ENCODE measurements at regions not wholly inside any gene's neighbourhood (a gene's known extent, or its start where the extent isn't known, plus 50 kb on each side); places are given as distances from the start of the nearest gene placed in this dataset.

DNA sequence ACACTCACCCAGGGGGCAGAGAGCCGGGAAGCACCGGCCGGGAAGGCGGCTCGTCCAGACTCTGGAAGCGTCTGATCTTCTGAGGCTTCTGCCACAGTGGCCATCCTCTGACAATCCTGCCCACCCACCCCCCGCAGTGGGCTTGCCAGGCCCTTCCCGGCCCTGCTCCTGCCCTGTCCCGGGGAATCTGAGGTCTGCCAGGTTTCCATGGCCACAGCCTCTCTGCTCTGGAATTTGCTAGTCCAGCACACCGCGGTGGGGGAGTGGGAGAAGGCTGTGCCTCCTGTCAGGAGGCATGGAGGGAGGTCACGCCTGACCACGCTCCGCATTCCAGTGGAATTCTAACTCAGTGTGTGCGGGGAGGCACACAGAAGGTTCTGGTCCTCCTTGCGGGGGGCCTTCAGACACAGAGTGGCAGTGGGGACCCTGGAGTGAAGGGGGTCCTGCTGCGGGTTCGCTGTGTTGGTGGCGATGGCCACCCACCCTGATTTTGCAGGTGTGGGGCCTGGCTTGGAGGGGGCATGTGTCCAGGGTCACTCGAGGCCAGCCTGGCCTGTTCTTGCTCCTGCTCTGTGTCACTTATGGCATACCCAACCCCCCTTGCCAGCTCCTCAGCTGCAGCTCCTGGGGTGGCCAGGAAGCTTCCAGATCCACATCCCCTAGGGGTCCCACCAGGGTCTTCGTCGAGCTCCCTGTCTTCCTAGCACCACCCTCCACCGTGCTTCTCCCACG is 55.6 kb upstream of the ADRA2C start:
- no peak overlapping the region for H3K4me3 ChIP-seq (ENCODE audit: low read length in 2 of 2)
- no peaks in the 10 kb centered on the region for H3K4me1 ChIP-seq (ENCODE audit: control insufficient read depth in 2 of 2, insufficient read depth in 2 of 2, low read length in 2 of 2)
- no peak overlapping the region for H3K9ac ChIP-seq (ENCODE audit: low read depth in 1 of 2, low read length in 2 of 2)
- H3K27me3 ChIP-seq (ENCODE audit: control insufficient read depth in 2 of 2, insufficient read depth in 2 of 2, low read length in 2 of 2), result no peaks in the 10 kb centered on the region
- H3K27ac ChIP-seq (ENCODE audit: low read depth in 2 of 2, low read length in 2 of 2), result no peak overlapping the region
- no peaks in the 10 kb centered on the region for H3K9me3 ChIP-seq (ENCODE audit: control insufficient read depth in 2 of 2, low read length in 2 of 2)
- H3K36me3 ChIP-seq (ENCODE audit: control insufficient read depth in 2 of 2, insufficient read depth in 2 of 2, low read length in 2 of 2), result no peaks in the 10 kb centered on the region

- Histone ChIP-seq H3K27me3 (ENCODE audit: control insufficient read depth in 2 of 2, insufficient read depth in 2 of 2, low read length in 2 of 2) (no peaks in the 10 kb centered on the region), H3K9ac (ENCODE audit: low read depth in 1 of 2, low read length in 2 of 2) (no peak overlapping the region), H3K36me3 (ENCODE audit: control insufficient read depth in 2 of 2, insufficient read depth in 2 of 2, low read length in 2 of 2) (no peaks in the 10 kb centered on the region), H3K9me3 (ENCODE audit: control insufficient read depth in 2 of 2, low read length in 2 of 2) (no peaks in the 10 kb centered on the region), H3K27ac (ENCODE audit: low read depth in 2 of 2, low read length in 2 of 2) (no peak overlapping the region), H3K4me3 (ENCODE audit: low read length in 2 of 2) (no peak overlapping the region), H3K4me1 (ENCODE audit: control insufficient read depth in 2 of 2, insufficient read depth in 2 of 2, low read length in 2 of 2) (no peaks in the 10 kb centered on the region)
These were observed 56.2 kb upstream of the ADRA2C start for GRCh38 chr4:3709846-3710441.

GRCh38 chr4:3709061-3709845 is 56.9 kb upstream of the ADRA2C start:
- H3K9me3 ChIP-seq (ENCODE audit: control insufficient read depth in 2 of 2, low read length in 2 of 2), result no peaks in the 10 kb centered on the region
- H3K9ac ChIP-seq (ENCODE audit: low read depth in 1 of 2, low read length in 2 of 2), result no peak overlapping the region
- H3K36me3 ChIP-seq (ENCODE audit: control insufficient read depth in 2 of 2, insufficient read depth in 2 of 2, low read length in 2 of 2), result no peaks in the 10 kb centered on the region
- H3K4me3 ChIP-seq (ENCODE audit: low read length in 2 of 2), result no peak overlapping the region
- H3K4me1 ChIP-seq (ENCODE audit: control insufficient read depth in 2 of 2, insufficient read depth in 2 of 2, low read length in 2 of 2), result no peaks in the 10 kb centered on the region
- no peaks in the 10 kb centered on the region for H3K27me3 ChIP-seq (ENCODE audit: control insufficient read depth in 2 of 2, insufficient read depth in 2 of 2, low read length in 2 of 2)
- no peak overlapping the region for H3K27ac ChIP-seq (ENCODE audit: low read depth in 2 of 2, low read length in 2 of 2)

DNA sequence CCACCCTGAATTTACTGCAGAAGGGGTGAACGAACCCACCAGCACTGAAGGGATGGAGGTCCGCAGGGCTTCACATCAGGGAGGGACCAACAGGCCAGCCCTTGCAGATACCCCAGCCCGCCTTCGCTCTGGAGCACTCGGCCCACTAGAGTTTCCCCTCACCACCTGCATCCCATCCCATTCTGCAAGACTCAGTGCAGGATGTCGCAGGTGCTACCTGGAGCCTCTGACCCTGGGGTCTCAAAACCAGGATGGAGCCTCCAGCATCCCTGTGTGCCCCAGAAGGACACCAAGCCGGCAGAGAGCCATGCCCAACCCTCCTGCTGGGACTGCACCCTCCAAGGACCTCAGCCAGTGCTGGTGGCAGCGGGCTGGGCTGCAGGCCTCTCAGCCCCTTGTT is 57.6 kb upstream of the ADRA2C start:
- Histone ChIP-seq H3K4me3 (ENCODE audit: low read length in 2 of 2) (no peak overlapping the region), H3K27ac (ENCODE audit: low read depth in 2 of 2, low read length in 2 of 2) (no peak overlapping the region), H3K9ac (ENCODE audit: low read depth in 1 of 2, low read length in 2 of 2) (no peak overlapping the region), H3K4me1 (ENCODE audit: control insufficient read depth in 2 of 2, insufficient read depth in 2 of 2, low read length in 2 of 2) (no peaks in the 10 kb centered on the region), H3K9me3 (ENCODE audit: control insufficient read depth in 2 of 2, low read length in 2 of 2) (no peaks in the 10 kb centered on the region), H3K27me3 (ENCODE audit: control insufficient read depth in 2 of 2, insufficient read depth in 2 of 2, low read length in 2 of 2) (peaks cover 0 to under 1% of the 10 kb centered on the region in 2 donors), H3K36me3 (ENCODE audit: control insufficient read depth in 2 of 2, insufficient read depth in 2 of 2, low read length in 2 of 2) (no peaks in the 10 kb centered on the region)

GRCh38 chr4:3708103-3708510 is 58.1 kb upstream of the ADRA2C start:
- no peaks in the 10 kb centered on the region for H3K36me3 ChIP-seq (ENCODE audit: control insufficient read depth in 2 of 2, insufficient read depth in 2 of 2, low read length in 2 of 2)
- no peaks in the 10 kb centered on the region for H3K4me1 ChIP-seq (ENCODE audit: control insufficient read depth in 2 of 2, insufficient read depth in 2 of 2, low read length in 2 of 2)
- no peaks in the 10 kb centered on the region for H3K9me3 ChIP-seq (ENCODE audit: control insufficient read depth in 2 of 2, low read length in 2 of 2)
- no peak overlapping the region for H3K4me3 ChIP-seq (ENCODE audit: low read length in 2 of 2)
- H3K27ac ChIP-seq (ENCODE audit: low read depth in 2 of 2, low read length in 2 of 2), result no peak overlapping the region
- H3K27me3 ChIP-seq (ENCODE audit: control insufficient read depth in 2 of 2, insufficient read depth in 2 of 2, low read length in 2 of 2), result peaks cover 1 to 3% of the 10 kb centered on the region in 2 donors
- no peak overlapping the region for H3K9ac ChIP-seq (ENCODE audit: low read depth in 1 of 2, low read length in 2 of 2)

GRCh38 chr4:3707423-3708102 is 58.6 kb upstream of the ADRA2C start:
- Histone ChIP-seq H3K27ac (ENCODE audit: low read depth in 2 of 2, low read length in 2 of 2) (no peak overlapping the region), H3K4me3 (ENCODE audit: low read length in 2 of 2) (no peak overlapping the region), H3K36me3 (ENCODE audit: control insufficient read depth in 2 of 2, insufficient read depth in 2 of 2, low read length in 2 of 2) (no peaks in the 10 kb centered on the region), H3K9me3 (ENCODE audit: control insufficient read depth in 2 of 2, low read length in 2 of 2) (no peaks in the 10 kb centered on the region), H3K9ac (ENCODE audit: low read depth in 1 of 2, low read length in 2 of 2) (no peak overlapping the region), H3K27me3 (ENCODE audit: control insufficient read depth in 2 of 2, insufficient read depth in 2 of 2, low read length in 2 of 2) (peaks cover 3% of the 10 kb centered on the region in 2 donors), H3K4me1 (ENCODE audit: control insufficient read depth in 2 of 2, insufficient read depth in 2 of 2, low read length in 2 of 2) (no peaks in the 10 kb centered on the region)

- Histone ChIP-seq H3K9me3 (ENCODE audit: control insufficient read depth in 2 of 2, low read length in 2 of 2) (no peaks in the 10 kb centered on the region), H3K4me3 (ENCODE audit: low read length in 2 of 2) (no peak overlapping the region), H3K36me3 (ENCODE audit: control insufficient read depth in 2 of 2, insufficient read depth in 2 of 2, low read length in 2 of 2) (no peaks in the 10 kb centered on the region), H3K27me3 (ENCODE audit: control insufficient read depth in 2 of 2, insufficient read depth in 2 of 2, low read length in 2 of 2) (peaks cover 3 to 4% of the 10 kb centered on the region in 2 donors), H3K9ac (ENCODE audit: low read depth in 1 of 2, low read length in 2 of 2) (no peak overlapping the region), H3K27ac (ENCODE audit: low read depth in 2 of 2, low read length in 2 of 2) (no peak overlapping the region), H3K4me1 (ENCODE audit: control insufficient read depth in 2 of 2, insufficient read depth in 2 of 2, low read length in 2 of 2) (no peaks in the 10 kb centered on the region)
These were observed 59.4 kb upstream of the ADRA2C start for GRCh38 chr4:3706565-3707422.

GRCh38 chr4:3706111-3706511 is 60.1 kb upstream of the ADRA2C start:
- peaks cover 3 to 4% of the 10 kb centered on the region in 2 donors for H3K27me3 ChIP-seq (ENCODE audit: control insufficient read depth in 2 of 2, insufficient read depth in 2 of 2, low read length in 2 of 2)
- H3K27ac ChIP-seq (ENCODE audit: low read depth in 2 of 2, low read length in 2 of 2), result no peak overlapping the region
- no peaks in the 10 kb centered on the region for H3K36me3 ChIP-seq (ENCODE audit: control insufficient read depth in 2 of 2, insufficient read depth in 2 of 2, low read length in 2 of 2)
- H3K9ac ChIP-seq (ENCODE audit: low read depth in 1 of 2, low read length in 2 of 2), result no peak overlapping the region
- H3K9me3 ChIP-seq (ENCODE audit: control insufficient read depth in 2 of 2, low read length in 2 of 2), result no peaks in the 10 kb centered on the region
- H3K4me3 ChIP-seq (ENCODE audit: low read length in 2 of 2), result no peak overlapping the region
- H3K4me1 ChIP-seq (ENCODE audit: control insufficient read depth in 2 of 2, insufficient read depth in 2 of 2, low read length in 2 of 2), result no peaks in the 10 kb centered on the region

DNA sequence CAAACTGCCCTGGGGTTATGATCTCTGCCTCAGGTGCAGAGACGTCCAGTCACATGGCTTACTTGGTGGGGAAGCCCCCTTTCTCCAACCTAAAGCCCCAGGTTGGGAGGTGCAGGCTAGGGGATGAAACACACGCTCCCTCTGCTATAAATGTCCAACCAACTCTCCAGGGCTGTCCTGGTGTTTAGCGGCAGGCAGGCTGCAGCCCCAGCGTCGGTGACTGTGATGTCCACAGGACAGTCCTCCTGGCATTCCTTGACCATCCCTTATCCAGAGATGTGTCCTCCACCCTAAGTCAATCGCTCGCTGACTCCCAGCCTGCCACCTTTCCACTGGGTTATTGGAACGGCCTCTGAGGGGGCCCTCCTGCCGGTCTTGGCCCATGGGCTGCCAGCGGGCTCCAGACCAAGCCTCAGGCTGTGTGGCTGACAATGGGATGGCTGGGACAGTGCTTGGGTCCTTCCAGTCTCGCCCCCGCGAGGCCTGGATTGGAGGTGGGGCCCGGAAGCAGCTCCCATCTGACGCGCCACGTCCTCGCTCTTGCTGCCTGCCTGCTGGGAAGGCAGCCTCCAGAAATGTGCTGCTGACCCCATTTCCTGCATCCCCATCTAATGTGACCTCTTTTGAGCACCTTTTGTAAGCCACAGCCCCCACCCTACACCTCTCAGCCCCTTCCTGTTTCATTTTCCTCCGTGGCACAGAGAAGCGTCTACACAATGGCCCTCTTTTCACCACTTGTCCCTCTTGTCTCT is 60.8 kb upstream of the ADRA2C start:
- Histone ChIP-seq H3K27ac (ENCODE audit: low read depth in 2 of 2, low read length in 2 of 2) (no peak overlapping the region), H3K9me3 (ENCODE audit: control insufficient read depth in 2 of 2, low read length in 2 of 2) (no peaks in the 10 kb centered on the region), H3K4me3 (ENCODE audit: low read length in 2 of 2) (no peak overlapping the region), H3K9ac (ENCODE audit: low read depth in 1 of 2, low read length in 2 of 2) (no peak overlapping the region), H3K36me3 (ENCODE audit: control insufficient read depth in 2 of 2, insufficient read depth in 2 of 2, low read length in 2 of 2) (no peaks in the 10 kb centered on the region), H3K4me1 (ENCODE audit: control insufficient read depth in 2 of 2, insufficient read depth in 2 of 2, low read length in 2 of 2) (no peaks in the 10 kb centered on the region), H3K27me3 (ENCODE audit: control insufficient read depth in 2 of 2, insufficient read depth in 2 of 2, low read length in 2 of 2) (peaks cover 3 to 4% of the 10 kb centered on the region in 2 donors)
